HEK293 (cell line): ENCODE measurements at regions not wholly inside any gene's neighbourhood (a gene's known extent, or its start where the extent isn't known, plus 50 kb on each side); places are given as distances from the start of the nearest gene placed in this dataset.

Experiments
- ATF2 ChIP-seq: fragments of 450-650 bp; formaldehyde crosslinking; IDR thresholded peaks from 2 replicates; pipeline ENCODE4 v1.5.1; 2016; ENCODE audit warnings: missing biosample characterization, missing genetic modification characterization, low read depth
- CTCF ChIP-seq: fragments of 450-650 bp; formaldehyde crosslinking; IDR thresholded peaks from 2 replicates; pipeline ENCODE4 v1.5.1; 2016; ENCODE audit warnings: missing biosample characterization, missing genetic modification characterization
- GLI2 ChIP-seq: fragments of 450-650 bp; formaldehyde crosslinking; IDR thresholded peaks from 2 replicates; pipeline ENCODE4; 2017; ENCODE audit warnings: missing biosample characterization, missing genetic modification characterization, low read depth, borderline replicate concordance
- MYNN ChIP-seq: fragments of 450-650 bp; formaldehyde crosslinking; IDR thresholded peaks from 2 replicates; pipeline ENCODE4 v1.5.1; 2016; ENCODE audit warnings: missing biosample characterization, missing genetic modification characterization, borderline replicate concordance
- PRDM10 ChIP-seq: fragments of 450-650 bp; formaldehyde crosslinking; IDR thresholded peaks from 2 replicates; pipeline ENCODE4 v1.5.1; 2016; ENCODE audit warnings: missing biosample characterization, missing genetic modification characterization
- TCF7L2 ChIP-seq: IDR thresholded peaks from 2 replicates; pipeline ENCODE4 v1.6.1; 2011; ENCODE audit warnings: low read depth, mild to moderate bottlenecking, inconsistent platforms, low read length, moderate library complexity, borderline replicate concordance
- ZBTB49 ChIP-seq: fragments of 450-650 bp; formaldehyde crosslinking; IDR thresholded peaks from 2 replicates; pipeline ENCODE4 v1.5.1; 2016; ENCODE audit warnings: missing biosample characterization, missing genetic modification characterization, low read depth
- ZFHX2 ChIP-seq: fragments of 450-650 bp; formaldehyde crosslinking; conservative IDR thresholded peaks from 2 replicates; pipeline ENCODE4 v1.5.1; 2016; ENCODE audit warnings: missing biosample characterization, missing genetic modification characterization
- ZNF148 ChIP-seq: fragments of 450-650 bp; formaldehyde crosslinking; IDR thresholded peaks from 2 replicates; pipeline ENCODE4 v1.5.0; 2017; ENCODE audit warnings: missing biosample characterization, missing genetic modification characterization, borderline replicate concordance
- ZNF2 ChIP-seq: fragments of 450-650 bp; formaldehyde crosslinking; IDR thresholded peaks from 2 replicates; pipeline ENCODE4 v1.5.1; 2016; ENCODE audit warnings: missing biosample characterization, missing genetic modification characterization
- ZNF548 ChIP-seq: fragments of 450-650 bp; formaldehyde crosslinking; IDR thresholded peaks from 2 replicates; pipeline ENCODE4 v1.5.1; 2016; ENCODE audit warnings: missing biosample characterization, missing genetic modification characterization
- ZNF558 ChIP-seq: fragments of 450-650 bp; formaldehyde crosslinking; IDR thresholded peaks from 2 replicates; pipeline ENCODE4 v1.5.1; 2016; ENCODE audit warnings: missing biosample characterization, missing genetic modification characterization

- TF ChIP-seq ZBTB49 (tag by site-specific recombination) (no peak), CTCF (tag by site-specific recombination) (no peak), ZNF2 (tag by site-specific recombination) (no peak), ZFHX2 (tag by site-specific recombination) (no peak), ATF2 (tag by site-specific recombination) (no peak), PRDM10 (no peak), MYNN (no peak), ZNF558 (tag by site-specific recombination) (no peak), TCF7L2 (no peak), GLI2 (tag by site-specific recombination) (no peak), ZNF148 (no peak), ZNF548 (tag by site-specific recombination) (no peak)
Measured at GRCh38 chr2:208671886-208672680, 265.5 kb downstream of the PTH2R start.
